ENCODE measurements at regions not wholly inside any gene's neighbourhood (a gene's known extent, or its start where the extent isn't known, plus 50 kb on each side); places are given as distances from the start of the nearest gene placed in this dataset.
A peak's percentile ranks its signal among the peaks of the same experiment; 100 is the strongest.
"Not testable (repeated sequence)": the region's sequence is repeated elsewhere in the genome, so short reads cannot be mapped to it uniquely, and the experiment has no call there.

DNA sequence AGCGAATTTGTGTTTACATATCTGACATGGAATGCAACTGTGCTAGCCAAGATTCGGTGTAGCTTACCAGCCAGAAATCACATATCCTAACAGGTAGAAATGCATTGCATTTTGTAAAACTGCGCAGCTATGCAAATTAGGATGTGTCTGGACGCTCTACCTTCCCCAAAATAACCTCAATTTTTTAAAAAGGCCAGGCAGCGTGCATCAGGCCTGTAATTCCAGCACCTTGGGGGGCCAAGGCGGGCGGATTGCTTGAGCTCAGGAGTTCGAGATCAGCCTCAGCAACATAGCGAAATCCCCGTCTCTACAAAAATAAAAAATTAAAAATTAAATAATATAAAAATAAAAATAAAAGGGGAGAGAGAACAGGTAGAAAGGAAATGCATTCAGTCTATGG is 305.0 kb downstream of the TYW1 start:
- Histone ChIP-seq H3K27me3 (ENCODE audit: control insufficient read depth, insufficient read depth, low read length) (no peaks in the 10 kb centered on the region), H3K9me3 (ENCODE audit: control insufficient read depth, insufficient read depth, low read length) (no peaks in the 10 kb centered on the region), H3K4me3 (ENCODE audit: low read depth, low read length) (peak overlapping the region; percentile 92), H3K27ac (ENCODE audit: low read depth, low read length) (peak overlapping the region; percentile 97), H3K4me1 (ENCODE audit: control insufficient read depth, insufficient read depth, low read length) (peaks cover 11% of the 10 kb centered on the region), H3K36me3 (ENCODE audit: control insufficient read depth, insufficient read depth, low read length) (peaks cover 3% of the 10 kb centered on the region)
- 80% methylated on average over 1 of the region's 10 CpGs for WGBS (ENCODE audit: insufficient coverage)
- peak in 1 of 6 donors; percentile 2 for DNase-seq (ENCODE audit: low read depth in 4 of 6, low spot score in 6 of 6)

DNA sequence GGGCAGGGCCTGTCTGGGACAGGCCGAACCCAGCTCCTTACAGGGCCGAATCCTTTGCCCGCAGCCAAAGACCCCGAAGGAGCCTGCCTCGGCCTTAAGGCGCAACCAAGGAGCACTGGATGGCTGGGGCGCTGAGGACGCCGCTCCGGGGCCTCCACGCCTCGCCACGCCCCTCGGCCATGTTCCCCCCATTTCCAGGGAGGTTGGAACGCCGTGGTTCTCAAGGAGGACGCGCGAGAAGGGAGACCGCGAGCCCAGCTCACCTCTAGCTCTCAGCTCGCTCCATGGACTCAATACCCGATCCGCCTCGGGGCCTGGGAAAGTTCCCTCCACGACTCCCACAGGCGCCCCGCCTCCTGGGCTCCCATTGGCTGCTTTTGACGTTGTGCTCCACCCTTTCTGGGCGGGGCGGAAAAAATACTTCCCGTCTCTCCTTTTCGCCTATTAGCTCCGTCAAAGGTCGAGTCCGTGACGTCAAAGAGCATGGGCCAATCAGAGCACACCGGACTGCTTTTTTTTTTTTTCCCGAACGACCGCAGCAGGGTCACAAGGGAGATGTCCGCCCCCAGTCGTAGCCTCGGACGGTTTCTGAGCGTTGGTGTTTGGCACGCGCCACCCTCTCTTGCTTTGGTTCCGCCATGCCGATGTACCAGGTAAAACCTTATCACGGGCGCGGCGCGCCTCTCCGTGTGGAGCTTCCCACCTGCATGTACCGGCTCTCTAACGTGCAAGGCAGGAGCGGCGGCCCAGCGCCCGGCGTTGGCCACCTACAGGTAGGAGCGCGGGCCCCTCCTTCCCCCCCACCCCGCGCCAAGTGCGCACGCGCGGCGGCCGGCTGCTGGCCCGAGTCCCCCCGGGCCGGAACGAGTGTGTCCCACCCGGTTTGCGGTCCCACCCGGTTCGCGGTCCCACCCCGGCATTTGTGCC is 305.7 kb downstream of the TYW1 start:
- H3K9me3 ChIP-seq (ENCODE audit: control insufficient read depth, insufficient read depth, low read length): no peaks in the 10 kb centered on the region
- peaks cover 11% of the 10 kb centered on the region for H3K4me1 ChIP-seq (ENCODE audit: control insufficient read depth, insufficient read depth, low read length)
- WGBS (ENCODE audit: insufficient coverage): 0% methylated on average over 68 of the region's 83 CpGs
- peak overlapping the region; percentile 92 for H3K4me3 ChIP-seq (ENCODE audit: low read depth, low read length)
- peaks cover 9% of the 10 kb centered on the region for H3K36me3 ChIP-seq (ENCODE audit: control insufficient read depth, insufficient read depth, low read length)
- H3K27ac ChIP-seq (ENCODE audit: low read depth, low read length): peak overlapping the region; percentile 97
- no peaks in the 10 kb centered on the region for H3K27me3 ChIP-seq (ENCODE audit: control insufficient read depth, insufficient read depth, low read length)
- peak; percentile 98 to 100 (median 100) for DNase-seq (ENCODE audit: low read depth in 4 of 6, low spot score in 6 of 6)

DNA sequence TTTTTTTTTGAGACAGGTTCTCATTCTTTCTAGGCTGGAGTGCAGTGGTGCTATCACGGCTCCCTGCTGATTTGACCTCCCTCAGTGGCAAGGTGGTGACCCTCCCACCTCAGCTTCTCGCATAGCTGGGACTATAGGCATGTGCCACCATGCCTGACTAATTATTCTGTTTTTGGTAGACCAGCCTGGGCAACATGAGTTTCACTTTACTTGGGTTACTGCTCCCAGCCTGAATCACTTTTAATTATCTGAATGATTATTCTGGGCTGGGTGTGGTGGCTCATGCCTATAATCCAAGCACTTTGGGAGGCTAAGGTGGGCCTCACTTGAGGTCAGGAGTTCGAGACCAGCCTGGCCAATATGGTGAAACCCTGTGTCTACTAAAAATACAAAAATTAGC is 308.2 kb downstream of the TYW1 start:
- not testable (repeated sequence) for H3K4me3 ChIP-seq (ENCODE audit: low read depth, low read length); H3K27ac ChIP-seq (ENCODE audit: low read depth, low read length); DNase-seq (ENCODE audit: low read depth in 4 of 6, low spot score in 6 of 6); H3K9me3 ChIP-seq (ENCODE audit: control insufficient read depth, insufficient read depth, low read length); H3K27me3 ChIP-seq (ENCODE audit: control insufficient read depth, insufficient read depth, low read length)
- 85% methylated on average over 2 of the region's 3 CpGs for WGBS (ENCODE audit: insufficient coverage)
- peaks cover 11% of the 10 kb centered on the region for H3K4me1 ChIP-seq (ENCODE audit: control insufficient read depth, insufficient read depth, low read length)
- peaks cover 25% of the 10 kb centered on the region for H3K36me3 ChIP-seq (ENCODE audit: control insufficient read depth, insufficient read depth, low read length)

DNA sequence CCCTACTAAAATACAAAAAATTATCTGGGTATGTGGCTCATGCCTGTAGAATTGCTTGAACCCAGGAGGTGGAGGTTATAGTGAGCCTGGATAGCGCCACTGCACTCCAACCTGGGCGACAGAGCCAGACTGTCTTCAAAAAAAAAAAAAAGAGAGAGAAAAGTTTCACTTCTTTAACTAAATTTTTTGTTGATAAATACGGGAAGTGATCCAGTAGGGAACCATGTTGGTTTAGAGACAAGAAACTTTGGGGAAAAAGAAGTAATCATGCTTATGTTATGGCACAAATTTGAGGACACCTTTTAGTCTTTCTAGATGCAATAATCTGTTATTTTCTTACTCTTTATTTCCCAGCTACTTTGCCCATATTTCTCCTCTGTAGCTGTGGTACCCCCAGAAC is 309.7 kb downstream of the TYW1 start:
- no peak overlapping the region for H3K4me3 ChIP-seq (ENCODE audit: low read depth, low read length)
- peaks cover 25% of the 10 kb centered on the region for H3K36me3 ChIP-seq (ENCODE audit: control insufficient read depth, insufficient read depth, low read length)
- H3K27me3 ChIP-seq (ENCODE audit: control insufficient read depth, insufficient read depth, low read length): no peaks in the 10 kb centered on the region
- H3K27ac ChIP-seq (ENCODE audit: low read depth, low read length): no peak overlapping the region
- H3K4me1 ChIP-seq (ENCODE audit: control insufficient read depth, insufficient read depth, low read length): peaks cover 11% of the 10 kb centered on the region
- no peak for DNase-seq (ENCODE audit: low read depth in 4 of 6, low spot score in 6 of 6)
- no peaks in the 10 kb centered on the region for H3K9me3 ChIP-seq (ENCODE audit: control insufficient read depth, insufficient read depth, low read length)
- no CpG with 5 or more reads among the region's 3 CpGs for WGBS (ENCODE audit: insufficient coverage)

DNA sequence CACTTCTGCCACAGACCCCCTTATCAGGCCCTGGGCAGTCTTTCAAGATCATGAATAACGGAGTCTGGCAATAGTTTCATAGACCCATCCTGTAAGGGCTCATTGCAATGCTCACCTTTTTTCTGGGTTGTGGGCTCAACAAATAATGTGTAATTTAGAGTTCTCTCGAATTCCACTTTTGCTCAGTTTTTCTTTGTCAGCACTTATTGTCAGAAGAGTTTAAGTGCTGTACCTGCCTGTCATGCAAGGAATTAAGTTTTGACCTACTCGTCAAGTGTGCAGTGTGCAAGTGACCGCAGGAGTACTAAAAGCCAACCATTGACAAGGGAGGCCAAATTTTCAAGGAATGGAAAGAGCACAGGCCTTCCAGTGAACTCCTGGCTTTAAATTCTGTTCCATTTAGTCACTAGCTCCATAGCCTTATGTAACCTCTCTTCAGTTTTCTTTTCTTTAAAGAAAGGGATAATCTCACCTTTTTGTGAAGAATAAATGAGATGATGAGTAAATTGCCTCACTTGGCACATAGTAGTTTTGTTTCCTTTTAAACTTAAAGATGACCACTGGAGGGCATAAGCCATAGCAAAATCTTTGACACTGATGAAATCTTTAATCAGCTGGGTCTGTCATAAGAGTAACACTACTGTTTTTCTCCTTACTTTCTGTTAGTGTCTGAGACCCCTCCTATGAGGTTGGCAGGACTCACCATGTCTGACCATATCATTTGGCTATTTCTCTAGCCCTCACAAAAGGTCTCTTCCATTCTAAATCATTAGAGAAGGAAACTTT is 313.3 kb downstream of the TYW1 start:
- peaks cover 33% of the 10 kb centered on the region for H3K36me3 ChIP-seq (ENCODE audit: control insufficient read depth, insufficient read depth, low read length)

DNA sequence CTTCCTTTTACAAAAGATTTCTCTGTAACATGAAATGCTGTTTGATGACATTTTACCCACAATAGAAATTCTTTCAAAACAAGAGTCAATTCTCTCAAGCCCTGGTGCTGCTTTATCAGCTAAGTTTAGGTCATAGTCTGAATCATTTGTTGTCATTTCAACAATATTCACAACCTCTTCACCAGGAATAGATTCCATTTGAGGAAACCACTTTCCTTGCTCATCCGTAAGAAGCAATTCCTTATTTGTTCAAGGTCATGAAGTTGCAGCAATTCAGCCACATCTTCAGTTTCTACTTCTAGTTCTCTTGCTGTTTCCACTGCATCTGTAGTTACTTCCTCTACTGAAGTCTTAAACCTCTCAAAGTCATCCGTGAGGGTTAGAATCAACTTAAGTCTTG is 315.3 kb downstream of the TYW1 start:
- Histone ChIP-seq H3K4me1 (ENCODE audit: control insufficient read depth, insufficient read depth, low read length) (no peaks in the 10 kb centered on the region), H3K4me3 (ENCODE audit: low read depth, low read length) (no peak overlapping the region), H3K36me3 (ENCODE audit: control insufficient read depth, insufficient read depth, low read length) (peaks cover 42% of the 10 kb centered on the region), H3K27me3 (ENCODE audit: control insufficient read depth, insufficient read depth, low read length) (no peaks in the 10 kb centered on the region), H3K27ac (ENCODE audit: low read depth, low read length) (no peak overlapping the region), H3K9me3 (ENCODE audit: control insufficient read depth, insufficient read depth, low read length) (no peaks in the 10 kb centered on the region)
- no peak for DNase-seq (ENCODE audit: low read depth in 4 of 6, low spot score in 6 of 6)
- 83% methylated on average over 1 of the region's 2 CpGs for WGBS (ENCODE audit: insufficient coverage)

More for the DNA sequence above, 313.3 kb downstream of the TYW1 start:
- Histone ChIP-seq H3K27me3 (ENCODE audit: control insufficient read depth, insufficient read depth, low read length) (no peaks in the 10 kb centered on the region), H3K4me1 (ENCODE audit: control insufficient read depth, insufficient read depth, low read length) (no peaks in the 10 kb centered on the region), H3K4me3 (ENCODE audit: low read depth, low read length) (no peak overlapping the region), H3K9me3 (ENCODE audit: control insufficient read depth, insufficient read depth, low read length) (no peaks in the 10 kb centered on the region), H3K27ac (ENCODE audit: low read depth, low read length) (no peak overlapping the region)
- WGBS (ENCODE audit: insufficient coverage): 100% methylated on average over 4 of the region's 4 CpGs
- DNase-seq (ENCODE audit: low read depth in 4 of 6, low spot score in 6 of 6): no peak

DNA sequence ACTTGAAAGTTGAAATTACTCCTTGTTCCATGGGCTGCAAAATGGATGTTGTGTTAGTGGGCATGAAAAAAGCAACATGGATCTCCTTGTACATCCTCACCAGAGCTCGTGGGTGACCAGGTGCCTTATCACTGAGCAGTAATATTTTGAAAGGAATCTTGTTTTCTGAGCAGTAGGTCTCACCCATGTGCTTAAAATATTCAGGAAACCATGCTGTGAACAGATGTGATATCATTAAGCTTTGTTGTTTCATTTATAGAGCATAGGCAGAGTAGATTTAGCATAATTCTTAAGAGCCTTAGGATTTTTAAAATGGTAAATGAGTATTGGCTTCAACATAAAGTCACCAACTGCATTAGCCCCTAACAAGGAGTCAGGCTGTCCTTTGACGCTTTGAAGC is 316.6 kb downstream of the TYW1 start:
- 93% methylated on average over 2 of the region's 2 CpGs for WGBS (ENCODE audit: insufficient coverage)
- Histone ChIP-seq H3K36me3 (ENCODE audit: control insufficient read depth, insufficient read depth, low read length) (peaks cover 37% of the 10 kb centered on the region), H3K27ac (ENCODE audit: low read depth, low read length) (no peak overlapping the region), H3K4me1 (ENCODE audit: control insufficient read depth, insufficient read depth, low read length) (no peaks in the 10 kb centered on the region), H3K4me3 (ENCODE audit: low read depth, low read length) (no peak overlapping the region), H3K27me3 (ENCODE audit: control insufficient read depth, insufficient read depth, low read length) (no peaks in the 10 kb centered on the region), H3K9me3 (ENCODE audit: control insufficient read depth, insufficient read depth, low read length) (no peaks in the 10 kb centered on the region)
- DNase-seq (ENCODE audit: low read depth in 4 of 6, low spot score in 6 of 6): no peak

DNA sequence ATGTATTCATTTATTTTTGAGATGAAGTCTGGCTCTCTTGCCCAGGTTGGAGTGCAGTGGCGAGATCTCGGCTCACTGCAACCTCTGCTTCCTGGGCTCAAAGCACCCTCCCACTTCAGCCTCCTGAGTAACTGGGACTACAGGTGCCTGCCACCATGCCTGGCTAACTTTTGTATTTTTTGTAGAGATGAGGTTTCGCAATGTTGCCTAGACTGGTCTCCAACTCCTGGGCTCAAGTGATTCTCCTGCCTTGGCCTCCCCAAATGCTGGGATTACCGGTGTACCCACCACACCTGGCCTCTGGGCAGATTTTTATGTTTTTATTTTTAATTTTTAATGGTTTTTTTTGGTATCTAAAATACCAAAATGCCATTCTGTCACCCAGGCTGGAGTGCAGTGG is 320.3 kb downstream of the TYW1 start:
- H3K27me3 ChIP-seq (ENCODE audit: control insufficient read depth, insufficient read depth, low read length); H3K27ac ChIP-seq (ENCODE audit: low read depth, low read length); DNase-seq (ENCODE audit: low read depth in 4 of 6, low spot score in 6 of 6); H3K4me1 ChIP-seq (ENCODE audit: control insufficient read depth, insufficient read depth, low read length); H3K9me3 ChIP-seq (ENCODE audit: control insufficient read depth, insufficient read depth, low read length); H3K4me3 ChIP-seq (ENCODE audit: low read depth, low read length): not testable (repeated sequence)
- peaks cover 35% of the 10 kb centered on the region for H3K36me3 ChIP-seq (ENCODE audit: control insufficient read depth, insufficient read depth, low read length)
- 100% methylated on average over 2 of the region's 4 CpGs for WGBS (ENCODE audit: insufficient coverage)

DNA sequence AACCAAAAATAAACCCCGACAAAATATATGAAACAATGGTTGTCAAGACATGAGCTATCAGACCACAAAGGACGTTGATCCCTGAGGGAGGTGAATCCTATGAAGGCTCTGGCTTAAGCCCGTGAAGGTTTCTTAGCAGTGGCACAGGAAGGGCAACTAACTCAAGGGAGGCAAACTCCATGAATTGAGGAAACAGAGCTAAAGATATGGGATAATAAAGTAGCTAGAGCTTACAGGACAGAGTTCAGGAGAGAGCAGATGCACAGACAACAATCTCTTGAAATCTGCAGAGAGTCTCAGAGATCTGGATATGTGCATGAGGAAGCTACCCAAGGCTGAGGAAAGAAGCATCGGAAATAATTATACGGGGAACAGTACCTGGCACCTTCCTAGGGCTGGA is 331.6 kb downstream of the TYW1 start:
- not testable (repeated sequence) for DNase-seq (ENCODE audit: low read depth in 4 of 6, low spot score in 6 of 6); H3K9me3 ChIP-seq (ENCODE audit: control insufficient read depth, insufficient read depth, low read length); H3K4me1 ChIP-seq (ENCODE audit: control insufficient read depth, insufficient read depth, low read length); H3K27me3 ChIP-seq (ENCODE audit: control insufficient read depth, insufficient read depth, low read length); H3K27ac ChIP-seq (ENCODE audit: low read depth, low read length); H3K4me3 ChIP-seq (ENCODE audit: low read depth, low read length); H3K36me3 ChIP-seq (ENCODE audit: control insufficient read depth, insufficient read depth, low read length)
- WGBS (ENCODE audit: insufficient coverage): no CpG with 5 or more reads among the region's 5 CpGs

Data from spinal cord (tissue), 9 donors.